ENCODE measurements at regions not wholly inside any gene's neighbourhood (a gene's known extent, or its start where the extent isn't known, plus 50 kb on each side); places are given as distances from the start of the nearest gene placed in this dataset. TPM values are rescaled to one million over a fixed set of nuclear protein-coding genes. Genes with fewer than 3 reads are reported as not detected.

DNA sequence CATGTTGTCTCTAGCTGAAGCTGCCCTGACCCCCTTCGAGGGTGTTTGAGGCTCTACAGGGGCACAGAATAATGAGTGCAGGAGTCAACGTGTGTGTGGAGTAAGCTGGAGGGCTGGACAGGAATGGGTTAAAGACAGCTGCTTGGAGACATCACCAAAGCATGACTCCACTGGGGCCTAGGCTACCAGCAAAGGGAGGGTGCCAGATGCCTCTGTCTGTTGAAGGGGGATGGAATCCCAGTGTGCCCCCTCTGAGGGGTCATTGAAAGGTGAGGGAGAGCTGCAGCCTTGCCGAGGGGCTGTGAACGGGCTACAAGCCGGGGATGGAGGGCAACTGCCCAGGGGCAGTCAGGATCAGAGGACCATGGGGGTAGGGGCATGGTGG lies 51.7 kb upstream of the PODXL start:
- H3K4me3 ChIP-seq (ENCODE audit: low read length in 3 of 3): no peak overlapping the region
- H3K9ac ChIP-seq (ENCODE audit: low read depth in 1 of 3, low read length in 3 of 3): peak overlapping the region in 1 of 3 donors; percentile 25
- H3K4me1 ChIP-seq (ENCODE audit: control insufficient read depth in 3 of 3, insufficient read depth in 3 of 3, low read length in 3 of 3): peaks cover 0 to 12% (median 0%) of the 10 kb centered on the region in 3 donors
- H3K27me3 ChIP-seq (ENCODE audit: control insufficient read depth in 3 of 3, insufficient read depth in 3 of 3, low read length in 3 of 3): peaks cover 2 to 3% (median 3%) of the 10 kb centered on the region in 3 donors
- H3K27ac ChIP-seq (ENCODE audit: low read depth, low read length): no peak overlapping the region
- no peaks in the 10 kb centered on the region for H3K36me3 ChIP-seq (ENCODE audit: control insufficient read depth in 3 of 3, insufficient read depth in 3 of 3, low read length in 3 of 3)
- no peaks in the 10 kb centered on the region for H3K9me3 ChIP-seq (ENCODE audit: control insufficient read depth in 3 of 3, low read length in 3 of 3)

DNA sequence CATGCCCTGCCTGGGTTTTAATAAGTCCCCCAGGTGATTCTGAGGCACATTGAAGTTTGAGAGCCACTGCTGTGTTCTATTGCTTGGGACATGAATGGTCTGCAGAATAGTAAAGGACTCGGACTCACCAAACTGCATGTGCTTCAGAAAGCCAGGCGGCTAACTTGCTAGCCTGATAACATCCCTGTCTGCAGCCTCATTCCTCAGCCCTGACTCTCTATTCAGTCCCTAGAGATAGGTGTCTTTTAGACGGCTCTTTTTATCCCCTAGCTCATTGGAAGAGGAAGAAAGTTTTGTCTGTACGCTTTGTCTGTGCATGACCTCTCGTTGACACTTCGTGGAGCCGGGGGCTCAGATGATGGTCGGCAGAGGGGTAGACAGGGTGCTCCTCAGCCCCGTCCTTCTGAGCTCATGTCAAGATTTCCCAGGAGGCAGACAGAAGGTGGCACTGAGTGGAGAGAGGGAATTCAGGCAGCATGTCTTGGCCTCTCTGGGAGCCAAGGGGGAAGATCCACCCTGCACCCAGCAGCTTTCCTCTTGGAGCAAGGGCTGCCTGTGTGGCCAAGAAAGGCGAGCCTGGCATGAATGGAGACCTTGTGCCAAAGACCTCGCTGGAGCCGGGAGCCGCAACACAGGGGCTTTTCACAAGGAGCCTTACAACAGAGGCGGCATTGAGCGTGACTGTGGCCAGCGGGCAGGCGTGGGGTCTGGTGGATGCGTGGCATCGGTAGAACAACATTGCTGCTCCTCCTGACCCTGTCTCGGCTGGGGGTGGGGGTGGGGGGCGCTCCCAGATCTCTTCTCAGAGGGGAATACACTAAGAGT lies 51.1 kb upstream of the PODXL start:
- no peaks in the 10 kb centered on the region for H3K9me3 ChIP-seq (ENCODE audit: control insufficient read depth in 3 of 3, low read length in 3 of 3)
- no peak overlapping the region for H3K4me3 ChIP-seq (ENCODE audit: low read length in 3 of 3)
- peak overlapping the region in 1 of 3 donors; percentile 25 for H3K9ac ChIP-seq (ENCODE audit: low read depth in 1 of 3, low read length in 3 of 3)
- peaks cover 0 to 12% (median 0%) of the 10 kb centered on the region in 3 donors for H3K4me1 ChIP-seq (ENCODE audit: control insufficient read depth in 3 of 3, insufficient read depth in 3 of 3, low read length in 3 of 3)
- H3K36me3 ChIP-seq (ENCODE audit: control insufficient read depth in 3 of 3, insufficient read depth in 3 of 3, low read length in 3 of 3): no peaks in the 10 kb centered on the region
- peaks cover 2 to 3% (median 3%) of the 10 kb centered on the region in 3 donors for H3K27me3 ChIP-seq (ENCODE audit: control insufficient read depth in 3 of 3, insufficient read depth in 3 of 3, low read length in 3 of 3)
- no peak overlapping the region for H3K27ac ChIP-seq (ENCODE audit: low read depth, low read length)

DNA sequence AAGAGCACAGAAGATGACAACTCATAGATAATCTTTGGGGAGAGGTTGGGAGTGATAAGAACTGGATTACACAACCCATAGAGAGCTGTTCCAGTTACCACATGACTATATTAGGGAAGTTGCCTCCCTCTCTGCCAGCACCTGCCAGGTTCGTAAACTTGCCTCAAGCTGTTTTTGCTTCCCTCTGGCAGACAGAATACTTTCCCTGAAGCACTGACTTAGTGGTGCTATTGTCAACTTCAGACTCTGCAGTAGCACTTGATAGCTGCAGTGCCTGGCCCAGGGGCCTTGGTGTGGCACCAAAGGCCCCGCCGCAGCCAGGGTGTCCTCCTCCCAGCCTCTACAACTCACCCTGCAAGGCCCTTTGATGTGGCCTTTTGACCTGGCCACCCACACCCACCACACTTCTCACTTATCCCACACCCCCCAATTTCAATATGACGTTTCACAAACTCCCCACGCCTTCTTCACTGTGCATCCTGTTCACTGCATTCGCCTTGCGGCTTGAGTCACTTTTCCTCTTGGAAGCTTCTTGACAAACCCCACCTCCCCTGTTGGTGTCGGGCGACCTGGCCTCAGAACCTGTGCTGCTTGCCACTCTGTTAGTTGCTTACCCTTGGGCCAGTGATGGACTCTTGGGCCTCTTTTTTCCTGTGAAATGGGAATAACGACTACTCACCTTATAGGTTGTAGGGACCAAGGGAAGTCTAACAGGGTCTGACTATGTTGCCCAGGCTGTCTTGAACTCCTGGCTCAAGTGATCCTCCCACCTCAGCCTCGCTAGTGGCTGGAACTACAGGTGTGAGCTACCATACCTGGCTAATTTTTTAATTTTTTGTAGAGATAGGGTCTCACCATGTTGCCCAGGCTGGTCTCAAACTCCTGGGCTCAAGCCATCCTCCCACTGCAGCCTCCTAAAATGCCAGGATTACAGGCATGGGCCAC lies 50.2 kb upstream of the PODXL start:
- Histone ChIP-seq H3K27ac (ENCODE audit: low read depth, low read length) (no peak overlapping the region), H3K36me3 (ENCODE audit: control insufficient read depth in 3 of 3, insufficient read depth in 3 of 3, low read length in 3 of 3) (no peaks in the 10 kb centered on the region), H3K9me3 (ENCODE audit: control insufficient read depth in 3 of 3, low read length in 3 of 3) (no peaks in the 10 kb centered on the region), H3K27me3 (ENCODE audit: control insufficient read depth in 3 of 3, insufficient read depth in 3 of 3, low read length in 3 of 3) (peaks cover 2 to 3% (median 3%) of the 10 kb centered on the region in 3 donors), H3K9ac (ENCODE audit: low read depth in 1 of 3, low read length in 3 of 3) (no peak overlapping the region), H3K4me1 (ENCODE audit: control insufficient read depth in 3 of 3, insufficient read depth in 3 of 3, low read length in 3 of 3) (peaks cover 0 to 12% (median 0%) of the 10 kb centered on the region in 3 donors), H3K4me3 (ENCODE audit: low read length in 3 of 3) (no peak overlapping the region)

Small RNAs in the stretch of these regions (small RNA-seq; reads per million reads assigned to genes)
- not detected for gene AC009518.3

Data from skeletal muscle tissue (tissue), 4 donors.